ENCODE measurements at regions not wholly inside any gene's neighbourhood (a gene's known extent, or its start where the extent isn't known, plus 50 kb on each side); places are given as distances from the start of the nearest gene placed in this dataset.

DNA sequence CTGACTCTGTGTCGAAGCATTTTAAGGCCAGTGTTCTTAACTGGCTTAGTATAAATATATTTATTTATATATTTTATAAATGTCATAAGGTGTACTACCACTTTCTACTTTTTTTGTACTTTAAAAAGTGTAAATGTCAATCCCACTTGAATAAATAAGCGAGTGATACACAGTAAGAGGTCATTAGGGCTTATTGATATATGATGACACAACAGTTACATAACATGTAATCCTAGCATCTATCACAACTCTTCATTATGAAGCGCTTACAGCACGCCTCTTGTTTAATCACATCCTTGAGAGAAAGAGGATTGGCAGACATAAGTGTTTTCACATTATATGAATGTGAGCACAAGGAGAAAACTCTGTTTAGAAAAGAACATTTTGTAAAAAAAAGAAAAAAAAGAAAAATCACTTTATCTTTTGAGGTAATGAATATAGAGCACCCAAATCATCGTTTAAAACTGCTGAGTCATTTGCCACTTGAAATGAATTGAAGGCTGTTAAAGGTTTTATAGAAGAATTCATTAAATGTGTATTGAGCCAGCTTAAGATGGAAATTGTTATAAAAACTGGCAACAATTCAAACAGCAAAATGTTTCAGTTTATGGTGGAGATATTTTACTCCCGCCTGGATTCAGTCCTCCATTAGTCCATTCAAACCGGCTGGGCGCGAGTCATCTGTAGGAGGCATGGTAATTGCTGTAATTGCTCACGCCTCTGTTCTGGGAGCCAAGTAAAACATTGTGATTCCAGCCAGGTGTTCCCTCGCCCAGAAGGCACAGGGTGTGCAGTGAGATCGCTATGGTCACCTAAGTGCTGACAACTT, 627.3 kb upstream of the KIRREL3 start:
- intact Hi-C loops (cut with DNase I) = no loop called here
- no peaks in the 10 kb centered on the region for H3K9me3 ChIP-seq
- 40 to 43% methylated on average over 12 of the region's 12 CpGs for WGBS, 2 donors
- H3K27me3 ChIP-seq = peaks cover 0 to 4% (median 0%) of the 10 kb centered on the region in 4 donors
- peak; percentile 35 to 71 (median 64) for DNase-seq
- H3K4me1 ChIP-seq = peaks cover 0 to 5% (median 0%) of the 10 kb centered on the region in 3 donors
- H3K36me3 ChIP-seq = no peaks in the 10 kb centered on the region
- no peak overlapping the region for H3K27ac ChIP-seq
- FAIRE-seq = no peak
- peak; percentile 95 to 100 (median 99) for ATAC-seq
- TF ChIP-seq, protein P1, sequence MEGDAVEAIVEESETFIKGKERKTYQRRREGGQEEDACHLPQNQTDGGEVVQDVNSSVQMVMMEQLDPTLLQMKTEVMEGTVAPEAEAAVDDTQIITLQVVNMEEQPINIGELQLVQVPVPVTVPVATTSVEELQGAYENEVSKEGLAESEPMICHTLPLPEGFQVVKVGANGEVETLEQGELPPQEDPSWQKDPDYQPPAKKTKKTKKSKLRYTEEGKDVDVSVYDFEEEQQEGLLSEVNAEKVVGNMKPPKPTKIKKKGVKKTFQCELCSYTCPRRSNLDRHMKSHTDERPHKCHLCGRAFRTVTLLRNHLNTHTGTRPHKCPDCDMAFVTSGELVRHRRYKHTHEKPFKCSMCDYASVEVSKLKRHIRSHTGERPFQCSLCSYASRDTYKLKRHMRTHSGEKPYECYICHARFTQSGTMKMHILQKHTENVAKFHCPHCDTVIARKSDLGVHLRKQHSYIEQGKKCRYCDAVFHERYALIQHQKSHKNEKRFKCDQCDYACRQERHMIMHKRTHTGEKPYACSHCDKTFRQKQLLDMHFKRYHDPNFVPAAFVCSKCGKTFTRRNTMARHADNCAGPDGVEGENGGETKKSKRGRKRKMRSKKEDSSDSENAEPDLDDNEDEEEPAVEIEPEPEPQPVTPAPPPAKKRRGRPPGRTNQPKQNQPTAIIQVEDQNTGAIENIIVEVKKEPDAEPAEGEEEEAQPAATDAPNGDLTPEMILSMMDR (IDR thresholded peaks at IDR 0.05) = no peak
- no peak overlapping the region for H3K4me3 ChIP-seq

DNA sequence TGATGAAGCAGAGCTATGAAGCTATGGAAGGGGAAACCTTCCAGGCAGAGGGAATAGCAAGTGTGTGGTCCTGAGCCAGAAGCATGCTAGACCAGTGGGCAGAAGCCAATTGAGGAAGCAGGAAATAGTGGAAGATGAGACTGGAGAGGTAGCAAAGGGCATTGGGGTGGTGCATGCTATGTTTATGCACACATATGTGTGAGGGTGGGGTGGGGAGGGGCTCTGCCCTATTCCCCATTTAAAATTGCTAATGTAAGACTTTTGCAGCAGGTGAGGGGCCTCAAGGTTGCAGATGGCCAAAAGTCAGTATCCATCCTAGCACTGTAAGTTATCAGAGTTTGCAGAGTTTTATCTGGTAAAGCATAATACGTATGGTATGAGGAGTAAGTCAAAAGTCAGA, 626.6 kb upstream of the KIRREL3 start:
- peaks cover 0 to 4% (median 0%) of the 10 kb centered on the region in 4 donors for H3K27me3 ChIP-seq
- TF ChIP-seq, protein P1 (IDR thresholded peaks at IDR 0.05) = no peak
- ATAC-seq (no peak), FAIRE-seq (no peak), DNase-seq (no peak)
- no peak overlapping the region for H3K27ac ChIP-seq
- intact Hi-C loops (cut with DNase I) = no loop called here
- H3K9me3 ChIP-seq = no peaks in the 10 kb centered on the region
- no peak overlapping the region for H3K4me3 ChIP-seq
- H3K36me3 ChIP-seq = no peaks in the 10 kb centered on the region
- WGBS, 2 donors = 82 to 83% methylated on average over 1 of the region's 1 CpG
- peaks cover 0 to 5% (median 0%) of the 10 kb centered on the region in 3 donors for H3K4me1 ChIP-seq

DNA sequence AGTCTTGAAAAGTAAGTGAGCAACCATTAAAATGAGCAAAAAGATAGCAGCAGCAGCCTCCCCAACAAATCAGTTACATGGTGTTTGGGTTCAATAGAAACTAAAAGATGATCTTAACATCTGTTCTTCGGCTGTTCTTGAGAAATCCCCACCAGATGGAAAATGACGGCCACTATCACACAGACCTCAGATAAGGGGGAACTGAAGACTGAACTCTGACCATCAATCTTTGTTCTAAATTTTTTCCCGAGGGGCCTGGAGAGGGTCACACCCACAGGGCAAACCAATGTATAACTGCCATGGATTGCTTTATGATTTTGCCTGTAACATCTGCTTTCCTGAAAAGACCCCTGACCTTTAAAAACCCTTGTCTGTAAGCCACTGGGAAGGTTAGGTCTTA, 624.8 kb upstream of the KIRREL3 start:
- DNase-seq (no peak), ATAC-seq (no peak), FAIRE-seq (no peak)
- peaks cover 0 to 4% (median 0%) of the 10 kb centered on the region in 4 donors for H3K27me3 ChIP-seq
- H3K4me1 ChIP-seq = peaks cover 0 to 5% (median 0%) of the 10 kb centered on the region in 3 donors
- intact Hi-C loops (cut with DNase I) = no loop called here
- no peak overlapping the region for H3K27ac ChIP-seq
- H3K4me3 ChIP-seq = no peak overlapping the region
- TF ChIP-seq, protein P1 (IDR thresholded peaks at IDR 0.05) = no peak
- 27 to 36% methylated on average over 3 of the region's 3 CpGs for WGBS, 2 donors
- no peaks in the 10 kb centered on the region for H3K9me3 ChIP-seq
- no peaks in the 10 kb centered on the region for H3K36me3 ChIP-seq

DNA sequence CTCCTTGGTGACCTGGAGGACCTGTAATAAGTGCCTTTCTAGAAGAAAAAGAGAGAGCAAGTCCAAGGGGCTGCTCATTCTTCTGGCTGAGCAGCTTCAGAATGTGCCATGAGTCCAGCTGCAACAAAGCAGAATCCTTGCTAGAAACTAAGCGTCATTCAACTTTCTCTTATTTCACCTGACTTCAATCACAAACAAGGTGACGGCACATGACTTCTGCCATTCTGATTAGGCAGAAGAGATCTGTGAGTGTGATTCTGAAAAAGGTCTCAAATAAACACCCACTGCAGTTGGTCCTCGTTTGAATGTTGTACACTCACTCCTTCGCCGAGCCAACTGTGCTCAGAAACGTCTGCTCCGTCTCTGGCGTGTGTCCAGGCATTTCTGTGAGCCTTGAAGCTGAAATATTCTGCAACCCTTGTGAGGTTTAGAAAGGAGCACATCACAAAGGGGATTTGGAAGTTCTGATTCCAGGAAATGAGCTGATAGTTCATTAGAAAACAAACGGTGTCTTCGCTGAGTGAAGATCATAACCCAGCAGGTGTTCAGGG, 623.8 kb upstream of the KIRREL3 start:
- Histone ChIP-seq H3K36me3 (no peaks in the 10 kb centered on the region), H3K4me3 (no peak overlapping the region), H3K9me3 (no peaks in the 10 kb centered on the region), H3K27me3 (no peaks in the 10 kb centered on the region), H3K27ac (no peak overlapping the region), H3K4me1 (peaks cover 0 to 5% (median 0%) of the 10 kb centered on the region in 3 donors)
- TF ChIP-seq, protein P1 (IDR thresholded peaks at IDR 0.05) = no peak
- DNase-seq (no peak), FAIRE-seq (no peak), ATAC-seq (no peak)
- intact Hi-C loops (cut with DNase I) = no loop called here
- 51 to 58% methylated on average over 10 of the region's 10 CpGs for WGBS, 2 donors

DNA sequence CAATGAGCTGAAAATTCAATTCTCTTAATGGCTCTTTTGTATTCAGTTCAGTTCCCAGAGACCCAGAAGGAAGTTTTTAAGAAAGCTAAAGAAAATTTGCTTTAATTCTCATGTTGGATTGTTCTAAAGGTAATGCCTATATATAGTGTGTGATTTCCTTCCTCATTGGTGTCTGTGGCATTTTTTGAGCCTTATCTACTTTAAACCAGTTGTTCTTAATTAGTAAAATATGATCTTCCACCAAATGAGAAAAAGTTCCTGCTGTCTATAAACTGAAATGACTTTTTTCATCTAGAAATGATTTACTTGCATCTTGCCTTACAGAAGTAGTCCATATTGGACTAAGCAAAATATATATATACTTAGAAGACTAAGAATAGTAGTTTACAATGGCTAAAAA, 622.1 kb upstream of the KIRREL3 start:
- no peaks in the 10 kb centered on the region for H3K27me3 ChIP-seq
- no peak overlapping the region for H3K4me3 ChIP-seq
- ATAC-seq (no peak), FAIRE-seq (no peak), DNase-seq (no peak)
- no peaks in the 10 kb centered on the region for H3K9me3 ChIP-seq
- TF ChIP-seq, protein P1 (IDR thresholded peaks at IDR 0.05) = no peak
- H3K36me3 ChIP-seq = no peaks in the 10 kb centered on the region
- intact Hi-C loops (cut with DNase I) = no loop called here
- H3K27ac ChIP-seq = no peak overlapping the region
- peaks cover 0 to 1% (median 0%) of the 10 kb centered on the region in 3 donors for H3K4me1 ChIP-seq

Measured in pancreas (tissue), 10 donors.